Astrocyte of the spinal cord (primary cell): ENCODE measurements at regions not wholly inside any gene's neighbourhood (a gene's known extent, or its start where the extent isn't known, plus 50 kb on each side); places are given as distances from the start of the nearest gene placed in this dataset.

Experiments
- DNase-seq: peaks from one replicate; pipeline ENCODE4 v3.0.0; 2011; ENCODE audit warnings: low read depth, low spot score
- H3K4me3 ChIP-seq: 2 replicates; pipeline ENCODE4 v1.5.1; 2011; ENCODE audit warnings: low read depth, mild to moderate bottlenecking, low read length, moderate library complexity
- in situ Hi-C: cut with HindIII; loops from 2 replicates; pipeline ENCODE4 v1.10.0; 2017; ENCODE audit warnings: low sequenced_read_pairs
- TF ChIP-seq, protein P1 (sequence below): IDR thresholded peaks from 2 replicates; pipeline ENCODE4 v1.5.1; 2012; ENCODE audit warnings: low read depth, mild to moderate bottlenecking, low read length, inconsistent platforms

DNA sequence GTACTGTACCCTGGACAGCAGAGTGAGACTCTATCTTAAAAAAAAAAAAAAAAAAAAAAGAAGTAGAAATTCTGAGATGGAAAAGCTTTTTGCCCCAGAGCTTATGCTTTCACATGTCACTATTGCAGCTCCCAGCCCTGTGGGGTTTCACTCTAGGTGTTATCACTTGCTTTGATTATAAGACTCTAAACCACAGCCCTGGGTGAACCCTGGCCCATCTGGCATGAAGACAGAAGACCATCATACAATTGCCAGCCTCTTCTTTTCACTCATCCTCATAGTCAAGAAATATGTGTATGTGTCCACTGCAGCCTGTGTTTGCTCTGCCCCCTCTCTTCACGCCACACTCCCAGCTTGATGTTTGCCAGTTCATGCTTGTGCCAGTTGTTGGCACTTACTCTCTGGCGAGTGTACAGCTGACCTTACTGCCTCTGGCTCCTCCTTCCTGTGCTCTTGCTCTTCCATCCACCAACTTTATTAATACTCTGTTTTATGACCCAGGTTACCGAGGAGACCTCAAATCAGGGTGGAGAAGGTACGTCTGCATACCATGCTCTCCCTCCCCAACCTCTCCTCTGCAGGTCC is 136.7 kb upstream of the NCK2 start:
- H3K4me3 ChIP-seq: no peak overlapping the region
- TF ChIP-seq, protein P1, sequence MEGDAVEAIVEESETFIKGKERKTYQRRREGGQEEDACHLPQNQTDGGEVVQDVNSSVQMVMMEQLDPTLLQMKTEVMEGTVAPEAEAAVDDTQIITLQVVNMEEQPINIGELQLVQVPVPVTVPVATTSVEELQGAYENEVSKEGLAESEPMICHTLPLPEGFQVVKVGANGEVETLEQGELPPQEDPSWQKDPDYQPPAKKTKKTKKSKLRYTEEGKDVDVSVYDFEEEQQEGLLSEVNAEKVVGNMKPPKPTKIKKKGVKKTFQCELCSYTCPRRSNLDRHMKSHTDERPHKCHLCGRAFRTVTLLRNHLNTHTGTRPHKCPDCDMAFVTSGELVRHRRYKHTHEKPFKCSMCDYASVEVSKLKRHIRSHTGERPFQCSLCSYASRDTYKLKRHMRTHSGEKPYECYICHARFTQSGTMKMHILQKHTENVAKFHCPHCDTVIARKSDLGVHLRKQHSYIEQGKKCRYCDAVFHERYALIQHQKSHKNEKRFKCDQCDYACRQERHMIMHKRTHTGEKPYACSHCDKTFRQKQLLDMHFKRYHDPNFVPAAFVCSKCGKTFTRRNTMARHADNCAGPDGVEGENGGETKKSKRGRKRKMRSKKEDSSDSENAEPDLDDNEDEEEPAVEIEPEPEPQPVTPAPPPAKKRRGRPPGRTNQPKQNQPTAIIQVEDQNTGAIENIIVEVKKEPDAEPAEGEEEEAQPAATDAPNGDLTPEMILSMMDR: no peak
- in situ Hi-C loops: no loop called here
- DNase-seq: no peak

- no peak overlapping the region for H3K4me3 ChIP-seq
- DNase-seq: no peak
- TF ChIP-seq, protein P1: no peak
- in situ Hi-C loops: no loop called here
Observed at GRCh38 chr2:105606081-105606480, 138.6 kb upstream of the NCK2 start.

GRCh38 chr2:105604938-105605337 is 139.8 kb upstream of the NCK2 start:
- in situ Hi-C loops: no loop called here
- TF ChIP-seq, protein P1: no peak
- H3K4me3 ChIP-seq: no peak overlapping the region
- DNase-seq: no peak

- in situ Hi-C loops: no loop called here
- TF ChIP-seq, protein P1: no peak
Observed at GRCh38 chr2:105600949-105601794, 143.5 kb upstream of the NCK2 start.

DNA sequence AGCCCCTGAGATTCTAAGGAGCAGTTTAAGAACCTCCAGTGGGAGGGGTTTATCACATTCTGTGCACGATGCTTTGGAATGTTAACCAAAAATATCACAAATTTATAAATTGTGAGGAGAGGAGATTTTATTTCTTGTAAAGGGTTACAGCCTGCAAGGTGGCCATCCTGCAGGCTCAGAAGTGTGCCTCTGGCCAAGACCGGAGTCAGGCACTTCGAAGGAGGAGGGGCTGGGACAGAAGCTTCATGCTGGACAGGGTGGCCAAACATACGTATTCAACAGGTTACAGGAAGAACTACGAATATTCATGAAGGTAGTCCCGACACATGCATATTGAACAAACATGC is 144.1 kb upstream of the NCK2 start:
- no peak for DNase-seq
- TF ChIP-seq, protein P1: no peak
- H3K4me3 ChIP-seq: no peak overlapping the region
- in situ Hi-C loops: no loop called here

More at GRCh38 chr2:105600949-105601794, 143.5 kb upstream of the NCK2 start:
- H3K4me3 ChIP-seq: no peak overlapping the region
- DNase-seq: no peak

DNA sequence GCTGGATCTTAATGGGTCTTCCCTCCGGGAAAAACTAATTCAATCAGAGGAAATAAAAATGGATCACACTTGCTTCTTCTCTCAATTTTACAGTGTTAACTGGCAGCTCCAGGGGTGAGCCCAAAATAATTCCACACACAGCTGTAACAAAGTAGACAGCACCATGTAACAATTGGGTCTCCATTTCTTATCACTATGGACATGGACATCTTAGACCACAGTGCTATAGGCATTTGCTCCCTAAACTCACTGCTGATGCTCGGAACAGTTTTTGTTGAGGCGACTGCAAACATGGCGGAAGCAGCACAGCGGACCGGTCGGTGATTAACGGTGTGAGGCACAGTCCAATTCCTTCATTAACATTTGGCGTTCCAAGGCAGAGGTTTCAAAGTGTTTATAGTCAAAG is 144.7 kb upstream of the NCK2 start:
- H3K4me3 ChIP-seq: no peak overlapping the region
- in situ Hi-C loops: no loop called here
- no peak for DNase-seq
- TF ChIP-seq, protein P1: no peak
